ENCODE measurements at regions not wholly inside any gene's neighbourhood (a gene's known extent, or its start where the extent isn't known, plus 50 kb on each side); places are given as distances from the start of the nearest gene placed in this dataset.

- DNase-seq: no peak
Observed at GRCh38 chr10:89829262-89829886, 128.0 kb downstream of the KIF20B start.

GRCh38 chr10:89829887-89830269 lies 128.5 kb downstream of the KIF20B start:
- no peak for DNase-seq

GRCh38 chr10:89830624-89831023 lies 129.2 kb downstream of the KIF20B start:
- no peak for DNase-seq

GRCh38 chr10:89836840-89837164 lies 135.4 kb downstream of the KIF20B start:
- no peak for DNase-seq

GRCh38 chr10:89837165-89838043 lies 136.0 kb downstream of the KIF20B start:
- DNase-seq: peak; percentile 23

GRCh38 chr10:89838044-89838615 lies 136.7 kb downstream of the KIF20B start:
- DNase-seq: no peak

- DNase-seq: peak; percentile 51
Observed at GRCh38 chr10:89845541-89846280, 144.3 kb downstream of the KIF20B start.

GRCh38 chr10:89846281-89846630 lies 144.9 kb downstream of the KIF20B start:
- DNase-seq: no peak

GRCh38 chr10:89846786-89847185 lies 145.4 kb downstream of the KIF20B start:
- no peak for DNase-seq

- DNase-seq: no peak
Observed at GRCh38 chr10:89852872-89853271, 151.5 kb downstream of the KIF20B start.

GRCh38 chr10:89853781-89854191 lies 152.4 kb downstream of the KIF20B start:
- no peak for DNase-seq

- no peak for DNase-seq
Observed at GRCh38 chr10:89857431-89858042, 156.1 kb downstream of the KIF20B start.

- no peak for DNase-seq
Observed at GRCh38 chr10:89861199-89861573, 159.8 kb downstream of the KIF20B start.

- peak; percentile 57 for DNase-seq
Observed at GRCh38 chr10:89861584-89862301, 160.4 kb downstream of the KIF20B start.

- DNase-seq: no peak
Observed at GRCh38 chr10:89867964-89868363, 166.6 kb downstream of the KIF20B start.

- no peak for DNase-seq
Observed at GRCh38 chr10:89869180-89869579, 167.8 kb downstream of the KIF20B start.

GRCh38 chr10:89869592-89870156 lies 168.3 kb downstream of the KIF20B start:
- no peak for DNase-seq

GRCh38 chr10:89870936-89871335 lies 169.5 kb downstream of the KIF20B start:
- no peak for DNase-seq

GRCh38 chr10:89873055-89873454 lies 171.7 kb downstream of the KIF20B start:
- DNase-seq: no peak

GRCh38 chr10:89875557-89875956 lies 174.2 kb downstream of the KIF20B start:
- no peak for DNase-seq

- no peak for DNase-seq
Observed at GRCh38 chr10:89879121-89879520, 177.7 kb downstream of the KIF20B start.

- DNase-seq: no peak
Observed at GRCh38 chr10:89887406-89887805, 186.0 kb downstream of the KIF20B start.

All from EL (cell line).